Ovary (tissue), 7 donors: ENCODE measurements at regions not wholly inside any gene's neighbourhood (a gene's known extent, or its start where the extent isn't known, plus 50 kb on each side); places are given as distances from the start of the nearest gene placed in this dataset.

ENCODE experiments used
- DNase-seq, 5 donors: peaks; one replicate each; pipeline ENCODE4 v3.0.0-alpha.2; 2019 to 2020
- H3K27ac ChIP-seq, 2 donors: fragments of 200-600 bp; one replicate each; pipeline versions ENCODE4 v1.5.1 to v1.8.0; 2019 to 2022
- H3K27me3 ChIP-seq: fragments of 200-600 bp; one replicate; pipeline ENCODE4 v1.8.0; 2022
- H3K36me3 ChIP-seq: fragments of 200-600 bp; sonication (generic); one replicate; pipeline ENCODE4 v1.5.1; 2019
- H3K4me1 ChIP-seq: one replicate; pipeline ENCODE4 v1.8.1; 2013; ENCODE audit warnings: mild to moderate bottlenecking, moderate library complexity; ENCODE audit not compliant: insufficient read depth
- H3K4me3 ChIP-seq: fragments of 200-600 bp; sonication (generic); one replicate; pipeline ENCODE4 v1.5.1; 2017
- H3K9me3 ChIP-seq, 2 donors: fragments of 200-600 bp in 1 of 2; sonication (generic) in 1 of 2; one replicate each; pipeline versions ENCODE4 v1.5.1 to v1.8.1; 2013 to 2019; ENCODE audit warnings: mild to moderate bottlenecking in 1 of 2, moderate library complexity in 1 of 2
- CTCF ChIP-seq, 3 donors: fragments of 450-650 bp in 2 of 3; fragments of 200-600 bp in 1 of 3; IDR thresholded peaks; one replicate each; pipeline versions ENCODE4 v1.5.1 to v1.8.0; 2016 to 2022; ENCODE audit warnings: antibody characterized with exemption in 3 of 3, mild to moderate bottlenecking in 1 of 3
- EP300 ChIP-seq: sonication (generic); formaldehyde crosslinking; IDR thresholded peaks from one replicate; pipeline ENCODE4 v1.6.1; 2017; ENCODE audit warnings: antibody characterized with exemption
- POLR2A ChIP-seq: fragments of 450-650 bp; IDR thresholded peaks from one replicate; pipeline ENCODE4 v1.6.1; 2017; ENCODE audit warnings: antibody characterized with exemption, mild to moderate bottlenecking, moderate library complexity
- WGBS, 3 donors: extraction: QIAGEN DNeasy Blood & Tissue Kit in 1 of 3; methylation state at CpG; one replicate each; pipeline versions ENCODE4 v1.1.5 to v1.1.7; 2013 to 2017; 5-methylcytosine and 5-hydroxymethylcytosine counted together
- intact Hi-C, 4 donors: fragments of 100-400 bp; cut with DNase I; formaldehyde crosslinking; loops; one replicate each; pipeline versions ENCODE4 v1.11.0 to v1.15.1; 2022 to 2023
- donor health status: DM: no; HTN: no; CAD: no; lungs with moderate emphysema.
- donor health status: DM: no; HTN: no; CAD: no.
- donor health status: Bipolar disorder and iron deficiency.
- donor health status: DM: no; HTN: no; CAD: no.
- donor health status: DM: yes; HTN: yes; CAD: no.

- intact Hi-C loops = no loop called here
- Histone ChIP-seq H3K9me3 (no peaks in the 10 kb centered on the region), H3K27me3 (no peaks in the 10 kb centered on the region), H3K4me1 (no peaks in the 10 kb centered on the region), H3K27ac (no peak overlapping the region), H3K36me3 (no peaks in the 10 kb centered on the region), H3K4me3 (no peak overlapping the region)
- no peak for DNase-seq
- TF ChIP-seq POLR2A (no peak), CTCF (IDR thresholded peaks at IDR 0.05) (no peak)
- 27 to 43% (median 36%) methylated on average over 1 of the region's 1 CpG for whole genome bisulfite sequencing, 3 donors
These were observed 414.8 kb downstream of the SLC6A15 start for GRCh38 chr12:84497819-84498218.

- no peaks in the 10 kb centered on the region for H3K9me3 ChIP-seq
- WGBS, 3 donors = 91 to 95% (median 94%) methylated on average over 2 of the region's 2 CpGs
- no peak overlapping the region for H3K4me3 ChIP-seq
- no peaks in the 10 kb centered on the region for H3K4me1 ChIP-seq
- TF ChIP-seq CTCF (IDR thresholded peaks at IDR 0.05) = no peak
- TF ChIP-seq EP300 = no peak
- TF ChIP-seq POLR2A = no peak
- intact Hi-C loops = no loop called here
- no peak for DNase-seq
- no peak overlapping the region for H3K27ac ChIP-seq
- no peaks in the 10 kb centered on the region for H3K36me3 ChIP-seq
- H3K27me3 ChIP-seq = no peaks in the 10 kb centered on the region
These were observed 416.9 kb downstream of the SLC6A15 start for GRCh38 chr12:84495711-84496110.

- intact Hi-C loops = no loop called here
- Histone ChIP-seq H3K27me3 (no peaks in the 10 kb centered on the region), H3K27ac (no peak overlapping the region), H3K4me1 (no peaks in the 10 kb centered on the region), H3K4me3 (no peak overlapping the region), H3K9me3 (no peaks in the 10 kb centered on the region), H3K36me3 (no peaks in the 10 kb centered on the region)
- DNase-seq = no peak
- TF ChIP-seq CTCF (IDR thresholded peaks at IDR 0.05) (no peak), POLR2A (no peak), EP300 (no peak)
- 71 to 79% (median 75%) methylated on average over 3 of the region's 3 CpGs for WGBS, 3 donors
These were observed 420.2 kb downstream of the SLC6A15 start for GRCh38 chr12:84492351-84492883.

- 71 to 77% (median 76%) methylated on average over 2 of the region's 2 CpGs for WGBS, 3 donors
- TF ChIP-seq EP300 (no peak), CTCF (IDR thresholded peaks at IDR 0.05) (no peak), POLR2A (no peak)
- intact Hi-C loops = no loop called here
These were observed 427.8 kb downstream of the SLC6A15 start for GRCh38 chr12:84484798-84485197.

GRCh38 chr12:84480803-84481202 lies 431.8 kb downstream of the SLC6A15 start:
- no peak for TF ChIP-seq CTCF (IDR thresholded peaks at IDR 0.05)
- no peak for TF ChIP-seq EP300
- TF ChIP-seq POLR2A = no peak
- WGBS, 3 donors = 80 to 88% (median 86%) methylated on average over 3 of the region's 3 CpGs
- H3K4me3 ChIP-seq = no peak overlapping the region
- H3K36me3 ChIP-seq = no peaks in the 10 kb centered on the region
- no peak overlapping the region for H3K27ac ChIP-seq
- no peaks in the 10 kb centered on the region for H3K9me3 ChIP-seq
- H3K4me1 ChIP-seq = no peaks in the 10 kb centered on the region
- no peaks in the 10 kb centered on the region for H3K27me3 ChIP-seq
- intact Hi-C loops = no loop called here
- no peak for DNase-seq

More at GRCh38 chr12:84484798-84485197, 427.8 kb downstream of the SLC6A15 start:
- Histone ChIP-seq H3K36me3 (no peaks in the 10 kb centered on the region), H3K4me1 (no peaks in the 10 kb centered on the region), H3K27me3 (no peaks in the 10 kb centered on the region), H3K27ac (no peak overlapping the region), H3K9me3 (no peaks in the 10 kb centered on the region), H3K4me3 (no peak overlapping the region)
- DNase-seq = no peak
